Upper lobe of left lung (tissue), 4 donors: ENCODE measurements at regions not wholly inside any gene's neighbourhood (a gene's known extent, or its start where the extent isn't known, plus 50 kb on each side); places are given as distances from the start of the nearest gene placed in this dataset.

Experiments
- EP300 ChIP-seq, 4 donors: sonication (generic); formaldehyde crosslinking; IDR thresholded peaks; one replicate each; pipeline ENCODE4 v1.5.1; 2017; ENCODE audit warnings: antibody characterized with exemption in 4 of 4, control low read depth in 2 of 4
- TF ChIP-seq, protein P1 (sequence below), 6 experiments: fragments of 450-650 bp in 4 of 6; fragments of 200-600 bp in 2 of 6; sonication (generic) in 2 of 6; IDR thresholded peaks; one replicate each; pipeline ENCODE4 v1.5.1; 2016 to 2019; ENCODE audit warnings: antibody characterized with exemption in 6 of 6

DNA sequence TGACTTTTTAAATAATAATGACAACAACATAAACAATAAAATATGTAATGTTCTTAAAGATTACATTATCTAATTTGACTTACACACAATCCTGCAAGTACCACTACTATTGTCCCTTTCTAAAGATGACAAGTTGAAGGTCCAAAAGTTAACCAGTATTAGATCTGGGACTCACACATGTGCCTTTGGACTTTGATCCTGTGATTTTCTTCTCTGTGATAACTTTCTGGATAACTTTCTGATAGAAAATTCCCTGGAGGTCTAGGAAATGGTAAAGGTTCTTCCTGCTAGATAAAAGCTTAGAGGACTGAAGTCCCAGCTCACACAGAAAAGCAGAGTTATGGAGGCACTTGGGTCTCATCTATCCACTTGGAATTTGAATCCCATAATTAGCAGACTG is 311.9 kb upstream of the KLHL29 start:
- TF ChIP-seq, protein P1, sequence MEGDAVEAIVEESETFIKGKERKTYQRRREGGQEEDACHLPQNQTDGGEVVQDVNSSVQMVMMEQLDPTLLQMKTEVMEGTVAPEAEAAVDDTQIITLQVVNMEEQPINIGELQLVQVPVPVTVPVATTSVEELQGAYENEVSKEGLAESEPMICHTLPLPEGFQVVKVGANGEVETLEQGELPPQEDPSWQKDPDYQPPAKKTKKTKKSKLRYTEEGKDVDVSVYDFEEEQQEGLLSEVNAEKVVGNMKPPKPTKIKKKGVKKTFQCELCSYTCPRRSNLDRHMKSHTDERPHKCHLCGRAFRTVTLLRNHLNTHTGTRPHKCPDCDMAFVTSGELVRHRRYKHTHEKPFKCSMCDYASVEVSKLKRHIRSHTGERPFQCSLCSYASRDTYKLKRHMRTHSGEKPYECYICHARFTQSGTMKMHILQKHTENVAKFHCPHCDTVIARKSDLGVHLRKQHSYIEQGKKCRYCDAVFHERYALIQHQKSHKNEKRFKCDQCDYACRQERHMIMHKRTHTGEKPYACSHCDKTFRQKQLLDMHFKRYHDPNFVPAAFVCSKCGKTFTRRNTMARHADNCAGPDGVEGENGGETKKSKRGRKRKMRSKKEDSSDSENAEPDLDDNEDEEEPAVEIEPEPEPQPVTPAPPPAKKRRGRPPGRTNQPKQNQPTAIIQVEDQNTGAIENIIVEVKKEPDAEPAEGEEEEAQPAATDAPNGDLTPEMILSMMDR (IDR thresholded peaks at IDR 0.05), result no peak
- no peak for TF ChIP-seq EP300 (IDR thresholded peaks at IDR 0.05)
